Endothelial cell of hepatic sinusoid (primary cell): ENCODE measurements at regions not wholly inside any gene's neighbourhood (a gene's known extent, or its start where the extent isn't known, plus 50 kb on each side); places are given as distances from the start of the nearest gene placed in this dataset.

Experiments used
- in situ Hi-C: cut with HindIII; loops from 2 replicates; pipeline ENCODE4 v1.10.0; 2017; ENCODE audit warnings: low sequenced_read_pairs

- in situ Hi-C loops, result no loop called here
These were observed 71.1 kb downstream of the EPHB3 start for GRCh38 chr3:184632551-184633236.
